ENCODE measurements at regions not wholly inside any gene's neighbourhood (a gene's known extent, or its start where the extent isn't known, plus 50 kb on each side); places are given as distances from the start of the nearest gene placed in this dataset.

GRCh38 chr2:42937171-42937875 lies 144.9 kb upstream of the HAAO start:
- TF ChIP-seq MAX (IDR thresholded peaks at IDR 0.05; ENCODE audit: low read depth, low read length) (no peak), POLR2A (IDR thresholded peaks at IDR 0.05; ENCODE audit: extremely low read depth, insufficient read length) (no peak), CTCF (IDR thresholded peaks at IDR 0.05; ENCODE audit: low read depth, low read length) (no peak), MYC (IDR thresholded peaks at IDR 0.05; ENCODE audit: low read depth, low read length) (no peak)
